ENCODE measurements at regions not wholly inside any gene's neighbourhood (a gene's known extent, or its start where the extent isn't known, plus 50 kb on each side); places are given as distances from the start of the nearest gene placed in this dataset.

DNA sequence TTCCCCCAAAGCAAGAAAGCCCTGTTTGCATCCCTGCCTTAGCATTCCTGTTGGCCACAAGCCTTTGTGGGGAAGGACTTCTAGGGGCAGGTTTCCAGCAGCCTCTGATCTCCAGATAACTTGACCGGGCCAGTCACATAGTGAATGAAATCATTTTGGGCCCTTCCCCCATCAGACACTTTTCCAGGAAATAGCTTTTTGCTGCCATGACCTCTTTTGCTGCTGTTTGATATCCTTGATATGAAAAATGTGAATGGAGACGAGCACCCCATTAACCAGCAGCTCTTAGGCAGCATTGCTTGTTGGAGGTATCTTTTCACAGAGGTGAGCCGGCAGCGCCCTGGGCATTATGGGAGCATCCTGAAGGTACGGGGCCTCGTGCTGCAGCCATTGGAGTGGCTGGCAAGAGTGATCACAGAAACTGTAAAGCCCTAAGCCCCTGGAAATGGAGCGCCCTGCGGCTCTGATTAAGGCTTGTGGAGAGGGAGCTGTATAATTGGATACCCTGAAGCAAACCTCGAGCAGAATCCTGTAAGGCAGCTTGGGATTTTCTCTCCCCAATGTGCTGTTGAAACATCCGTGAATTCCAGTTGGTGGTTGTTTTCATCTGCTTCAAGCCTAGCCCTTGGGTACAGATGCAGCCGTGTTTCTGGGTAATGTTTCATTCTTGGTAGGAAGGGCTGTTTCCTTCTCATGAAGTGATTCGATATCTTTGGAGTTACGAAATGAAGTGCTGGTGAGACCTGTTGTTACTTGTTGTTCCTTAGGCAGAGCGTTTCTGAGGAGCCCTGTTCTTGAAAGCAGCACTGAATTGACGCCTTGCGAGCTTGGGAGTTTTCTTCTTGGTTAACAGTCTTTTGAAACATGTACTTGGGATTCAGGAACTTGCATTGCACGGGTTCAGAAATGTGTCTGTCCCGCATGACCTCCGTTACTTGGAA lies 179.0 kb downstream of the PTEN start:
- no peak for DNase-seq (ENCODE audit: low read depth in 1 of 2, low spot score in 2 of 2)
- Histone ChIP-seq H3K9me3 (replicated peaks) (no peaks in the 10 kb centered on the region), H3K4me3 (no peak overlapping the region), H3K36me3 (no peaks in the 10 kb centered on the region), H3K27me3 (replicated peaks) (no peaks in the 10 kb centered on the region), H3K4me1 (replicated peaks) (peaks cover 9% of the 10 kb centered on the region; the same call in 1 of the 2 replicates), H3K27ac (no peak overlapping the region)

DNA sequence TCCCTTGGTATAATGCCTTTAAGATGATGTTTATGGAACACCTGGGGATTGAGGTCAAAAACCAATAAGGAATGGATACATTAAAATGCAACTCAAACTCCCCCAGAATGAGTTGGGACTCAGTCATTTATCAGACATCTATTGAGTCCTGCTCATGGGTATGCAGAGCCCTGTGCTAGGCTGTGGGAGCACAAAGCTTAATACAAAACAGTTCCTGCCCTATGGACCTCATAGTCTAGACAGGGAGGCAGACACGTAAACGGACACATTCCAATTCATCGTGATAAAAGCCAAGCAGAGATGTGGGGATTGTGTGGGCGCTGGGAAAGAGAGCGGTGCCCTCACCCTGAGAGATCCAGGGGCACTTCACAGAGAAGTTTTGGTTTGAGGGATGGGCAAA lies 181.7 kb downstream of the PTEN start:
- Histone ChIP-seq H3K27ac (no peak overlapping the region), H3K4me3 (no peak overlapping the region)
- DNase-seq (ENCODE audit: low read depth in 1 of 2, low spot score in 2 of 2) = no peak

DNA sequence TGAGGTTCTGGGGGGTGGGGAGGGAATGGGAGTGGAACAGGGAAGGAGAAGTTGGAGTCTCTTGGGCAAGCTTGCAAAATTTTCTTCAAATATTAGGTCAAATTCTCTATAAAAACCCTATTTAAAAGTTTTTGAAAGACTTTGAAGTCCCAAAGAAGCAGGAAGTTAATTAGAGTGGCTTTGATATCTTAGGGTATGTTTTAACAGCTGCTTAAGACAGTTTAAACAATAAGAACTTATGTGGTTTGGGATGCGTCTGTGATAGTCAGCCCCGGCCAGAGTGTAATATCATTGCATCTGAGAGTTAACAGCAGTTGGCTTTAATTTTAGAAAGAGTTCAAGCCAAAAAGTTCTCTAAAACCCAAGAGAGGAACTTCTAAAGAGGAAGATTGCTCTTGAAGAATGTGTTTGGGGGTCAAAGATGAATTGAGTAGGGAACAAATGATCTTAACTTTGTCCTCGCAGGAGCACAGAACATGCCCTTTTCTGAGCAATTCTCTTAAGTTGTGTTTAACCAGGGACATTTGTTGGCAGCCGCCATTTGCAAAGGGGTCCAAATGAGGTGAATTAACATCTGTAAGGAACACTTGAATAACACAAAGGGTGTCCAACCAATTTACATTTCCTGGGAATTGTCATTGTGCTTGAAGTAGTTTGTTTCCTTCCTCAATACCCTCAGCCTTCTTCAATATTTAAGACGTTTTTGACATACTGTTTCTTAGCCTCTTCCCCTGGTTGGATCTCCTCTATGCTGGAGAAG lies 182.4 kb downstream of the PTEN start:
- no peak for DNase-seq (ENCODE audit: low read depth in 1 of 2, low spot score in 2 of 2)
- Histone ChIP-seq H3K9me3 (replicated peaks) (no peaks in the 10 kb centered on the region), H3K36me3 (no peaks in the 10 kb centered on the region), H3K27ac (no peak overlapping the region), H3K27me3 (replicated peaks) (no peaks in the 10 kb centered on the region), H3K4me3 (no peak overlapping the region), H3K4me1 (replicated peaks) (no peaks in the 10 kb centered on the region)

More for the DNA sequence above, 181.7 kb downstream of the PTEN start:
- Histone ChIP-seq H3K36me3 (no peaks in the 10 kb centered on the region), H3K9me3 (replicated peaks) (no peaks in the 10 kb centered on the region), H3K27me3 (replicated peaks) (no peaks in the 10 kb centered on the region), H3K4me1 (replicated peaks) (no peaks in the 10 kb centered on the region; the same call in 1 of the 2 replicates)

DNA sequence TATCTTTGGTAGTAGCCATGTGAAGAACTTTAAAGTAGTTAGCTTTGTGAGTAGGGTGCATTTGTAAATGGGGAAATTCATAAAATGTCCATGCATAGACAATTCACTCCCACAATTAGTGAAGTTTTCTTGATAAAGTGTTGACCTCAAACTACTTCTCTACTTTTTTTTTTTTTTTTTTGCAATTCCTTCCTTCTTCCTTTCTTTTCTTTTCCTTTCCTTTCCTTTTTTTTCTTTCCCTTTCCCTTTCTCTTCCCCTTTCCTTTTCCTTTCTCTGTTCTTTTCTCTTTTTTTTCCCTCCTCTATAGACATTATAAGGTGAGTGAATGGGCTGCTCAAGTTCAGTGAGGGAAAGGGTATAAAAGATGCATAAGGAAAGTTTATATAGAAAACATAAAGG lies 184.2 kb downstream of the PTEN start:
- H3K4me3 ChIP-seq = no peak overlapping the region
- no peak for DNase-seq (ENCODE audit: low read depth in 1 of 2, low spot score in 2 of 2)
- no peaks in the 10 kb centered on the region for H3K9me3 ChIP-seq (replicated peaks)
- H3K36me3 ChIP-seq = no peaks in the 10 kb centered on the region
- no peaks in the 10 kb centered on the region for H3K27me3 ChIP-seq (replicated peaks)
- H3K27ac ChIP-seq = no peak overlapping the region
- no peaks in the 10 kb centered on the region for H3K4me1 ChIP-seq (replicated peaks)

DNA sequence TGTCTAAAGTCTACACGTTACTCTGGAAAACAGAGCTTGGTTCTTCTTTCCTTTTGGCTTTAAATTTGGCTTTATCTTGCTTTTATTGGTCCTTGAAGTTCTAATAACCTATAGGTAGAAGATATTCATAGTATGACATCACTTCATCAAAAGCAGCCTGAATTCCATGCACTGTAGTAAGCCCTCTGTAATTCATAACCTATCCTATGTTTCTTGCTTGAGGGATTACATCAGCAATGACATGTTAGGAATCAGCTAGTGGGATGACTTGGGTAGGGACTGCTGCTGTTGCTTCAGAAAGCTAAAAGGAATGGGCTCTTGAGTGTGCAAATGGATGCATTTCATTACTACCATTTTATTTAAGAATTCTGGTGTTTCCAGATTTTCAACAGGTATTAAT lies 184.9 kb downstream of the PTEN start:
- Histone ChIP-seq H3K4me3 (no peak overlapping the region), H3K36me3 (no peaks in the 10 kb centered on the region), H3K27ac (no peak overlapping the region), H3K9me3 (replicated peaks) (no peaks in the 10 kb centered on the region), H3K27me3 (replicated peaks) (no peaks in the 10 kb centered on the region), H3K4me1 (replicated peaks) (no peaks in the 10 kb centered on the region)
- DNase-seq (ENCODE audit: low read depth in 1 of 2, low spot score in 2 of 2) = no peak

DNA sequence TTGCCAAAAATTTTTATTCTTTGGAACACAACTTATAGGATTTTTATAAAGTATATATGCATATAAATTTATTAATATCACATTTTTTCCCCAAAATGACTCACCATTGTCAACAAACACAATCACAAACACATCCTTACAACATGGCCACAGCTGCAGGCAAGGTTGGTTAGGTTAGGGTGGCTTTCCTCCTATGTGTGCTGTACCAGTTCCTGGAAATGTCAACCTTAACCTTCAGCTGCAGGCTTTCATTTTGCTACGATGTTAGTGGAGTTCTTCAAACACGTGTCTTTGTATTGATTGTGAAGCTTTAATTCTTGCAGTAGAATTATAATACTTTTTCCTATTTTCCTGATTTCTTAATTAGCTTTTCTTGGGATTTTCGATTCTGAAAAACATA lies 185.8 kb downstream of the PTEN start:
- Histone ChIP-seq H3K36me3 (no peaks in the 10 kb centered on the region), H3K27me3 (replicated peaks) (no peaks in the 10 kb centered on the region), H3K4me3 (no peak overlapping the region), H3K4me1 (replicated peaks) (no peaks in the 10 kb centered on the region), H3K27ac (no peak overlapping the region), H3K9me3 (replicated peaks) (no peaks in the 10 kb centered on the region)
- DNase-seq (ENCODE audit: low read depth in 1 of 2, low spot score in 2 of 2) = no peak

DNA sequence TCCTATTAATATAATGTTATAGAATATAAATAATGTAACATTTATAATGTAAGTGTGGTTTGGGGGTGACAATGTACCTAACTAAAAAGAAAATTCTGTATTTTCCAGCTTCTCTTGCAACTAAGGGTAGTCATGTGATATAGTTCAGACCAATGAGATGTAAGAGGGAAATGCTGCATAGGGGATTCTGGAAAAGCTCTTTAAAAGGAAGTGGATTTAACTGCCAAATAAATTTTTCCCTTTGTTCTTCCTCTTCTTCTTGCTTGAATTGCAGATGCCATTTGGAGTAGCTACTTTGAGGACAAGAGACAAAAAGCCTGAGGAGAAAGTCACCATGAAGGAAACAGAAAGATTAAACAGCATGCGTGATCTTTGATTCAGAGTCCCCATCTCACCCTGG lies 194.3 kb downstream of the PTEN start:
- Histone ChIP-seq H3K4me1 (replicated peaks) (peaks cover 8% of the 10 kb centered on the region), H3K9me3 (replicated peaks) (no peaks in the 10 kb centered on the region; the same call in 1 of the 2 replicates), H3K4me3 (no peak overlapping the region), H3K36me3 (no peaks in the 10 kb centered on the region), H3K27me3 (replicated peaks) (no peaks in the 10 kb centered on the region), H3K27ac (no peak overlapping the region)
- no peak for DNase-seq (ENCODE audit: low read depth in 1 of 2, low spot score in 2 of 2)

DNA sequence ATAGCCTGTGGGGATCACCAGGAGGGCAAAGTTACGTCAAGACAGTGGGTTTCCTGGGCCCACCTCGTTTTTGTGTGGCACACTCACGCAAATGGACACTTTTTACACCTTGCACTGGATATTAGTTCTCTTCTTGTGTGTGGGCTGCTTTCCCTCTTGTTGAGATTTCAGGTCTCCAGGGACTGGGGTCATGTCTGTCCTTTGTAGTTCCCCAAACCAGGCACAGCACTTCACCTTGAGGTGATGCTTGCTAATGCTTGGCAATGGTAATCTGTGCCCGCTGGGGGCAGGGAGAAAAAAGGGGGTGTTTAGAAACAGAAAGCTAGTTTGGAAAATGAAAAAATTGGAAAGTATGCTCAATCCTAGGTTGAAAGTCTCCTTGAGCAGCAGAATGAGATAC lies 195.3 kb downstream of the PTEN start:
- Histone ChIP-seq H3K9me3 (replicated peaks) (no peaks in the 10 kb centered on the region; the same call in 1 of the 2 replicates), H3K4me3 (no peak overlapping the region), H3K4me1 (replicated peaks) (peaks cover 19% of the 10 kb centered on the region), H3K27ac (no peak overlapping the region), H3K36me3 (no peaks in the 10 kb centered on the region), H3K27me3 (replicated peaks) (no peaks in the 10 kb centered on the region)
- DNase-seq (ENCODE audit: low read depth in 1 of 2, low spot score in 2 of 2) = no peak

DNA sequence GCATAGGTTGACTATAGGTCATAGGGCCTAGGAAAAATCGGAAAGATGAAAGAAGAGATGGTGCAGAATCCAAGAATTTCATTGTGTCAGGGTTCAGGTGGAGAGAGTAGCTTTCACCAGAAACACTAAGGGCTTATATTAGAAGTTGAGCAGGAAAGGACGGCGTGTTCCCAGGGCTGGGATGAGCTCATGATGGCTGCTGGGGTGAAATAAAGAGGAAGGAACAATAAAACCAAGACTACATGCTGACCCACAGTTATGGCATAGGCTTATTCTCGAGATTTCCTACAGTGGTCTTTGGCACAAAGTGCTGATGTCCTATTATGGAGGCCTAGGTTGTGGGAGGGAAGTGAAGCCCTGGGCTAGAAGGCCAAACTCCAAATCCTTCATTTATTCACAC lies 195.8 kb downstream of the PTEN start:
- Histone ChIP-seq H3K27me3 (replicated peaks) (no peaks in the 10 kb centered on the region), H3K9me3 (replicated peaks) (no peaks in the 10 kb centered on the region; the same call in 1 of the 2 replicates), H3K27ac (no peak overlapping the region), H3K4me1 (replicated peaks) (peaks cover 19% of the 10 kb centered on the region), H3K36me3 (no peaks in the 10 kb centered on the region), H3K4me3 (no peak overlapping the region)
- DNase-seq (ENCODE audit: low read depth in 1 of 2, low spot score in 2 of 2) = no peak

DNA sequence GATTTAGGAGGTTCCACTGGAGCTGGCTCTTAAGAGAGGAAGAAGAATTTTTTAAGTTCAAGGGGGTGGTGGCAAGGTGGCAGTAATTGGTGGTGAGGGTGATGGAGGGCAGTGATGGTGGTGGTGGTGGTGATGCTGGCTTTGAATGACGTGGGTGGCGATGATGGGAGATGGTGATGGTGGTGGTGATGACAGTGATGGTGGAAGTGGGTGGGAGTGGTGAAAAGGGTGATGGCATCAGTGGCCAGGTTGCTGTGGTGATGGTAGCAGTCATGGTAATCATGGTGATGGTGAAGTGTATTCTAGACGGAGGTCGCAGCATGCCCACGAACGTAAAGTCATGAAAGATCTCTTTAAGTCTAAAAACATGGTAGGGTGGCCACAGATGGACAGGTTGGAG lies 197.3 kb downstream of the PTEN start:
- DNase-seq (ENCODE audit: low read depth in 1 of 2, low spot score in 2 of 2) = no peak
- H3K4me3 ChIP-seq = no peak overlapping the region

DNA sequence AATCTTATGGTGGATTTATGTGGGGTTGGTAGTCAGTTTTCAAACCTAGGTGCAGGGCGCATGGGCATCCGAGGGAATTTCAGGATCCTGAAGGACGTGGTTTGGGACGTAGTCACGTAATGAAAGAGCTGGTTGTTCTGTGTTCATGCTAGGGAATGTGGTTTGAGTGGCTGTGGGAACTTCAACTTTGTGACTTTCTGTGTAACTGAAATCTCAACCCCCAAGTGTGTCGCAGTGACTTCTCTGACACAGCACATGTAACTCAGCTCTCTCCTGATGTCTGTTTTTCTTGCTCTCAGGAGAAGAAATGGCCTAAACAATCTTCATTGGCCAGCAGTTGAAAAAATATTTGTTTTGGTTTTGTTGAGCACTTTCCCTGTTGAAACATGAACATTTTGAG lies 199.0 kb downstream of the PTEN start:
- H3K27ac ChIP-seq = peak overlapping the region; percentile 90
- DNase-seq (ENCODE audit: low read depth in 1 of 2, low spot score in 2 of 2) = peak in 1 of 2 experiments; percentile 43
- peaks cover 19% of the 10 kb centered on the region for H3K4me1 ChIP-seq (replicated peaks)
- no peaks in the 10 kb centered on the region for H3K27me3 ChIP-seq (replicated peaks)
- no peaks in the 10 kb centered on the region for H3K36me3 ChIP-seq
- H3K9me3 ChIP-seq (replicated peaks) = no peaks in the 10 kb centered on the region; the same call in 1 of the 2 replicates
- no peak overlapping the region for H3K4me3 ChIP-seq

More for the DNA sequence above, 197.3 kb downstream of the PTEN start:
- Histone ChIP-seq H3K9me3 (replicated peaks) (no peaks in the 10 kb centered on the region; the same call in 1 of the 2 replicates), H3K27ac (no peak overlapping the region), H3K4me1 (replicated peaks) (peaks cover 19% of the 10 kb centered on the region), H3K36me3 (no peaks in the 10 kb centered on the region), H3K27me3 (replicated peaks) (no peaks in the 10 kb centered on the region)

DNA sequence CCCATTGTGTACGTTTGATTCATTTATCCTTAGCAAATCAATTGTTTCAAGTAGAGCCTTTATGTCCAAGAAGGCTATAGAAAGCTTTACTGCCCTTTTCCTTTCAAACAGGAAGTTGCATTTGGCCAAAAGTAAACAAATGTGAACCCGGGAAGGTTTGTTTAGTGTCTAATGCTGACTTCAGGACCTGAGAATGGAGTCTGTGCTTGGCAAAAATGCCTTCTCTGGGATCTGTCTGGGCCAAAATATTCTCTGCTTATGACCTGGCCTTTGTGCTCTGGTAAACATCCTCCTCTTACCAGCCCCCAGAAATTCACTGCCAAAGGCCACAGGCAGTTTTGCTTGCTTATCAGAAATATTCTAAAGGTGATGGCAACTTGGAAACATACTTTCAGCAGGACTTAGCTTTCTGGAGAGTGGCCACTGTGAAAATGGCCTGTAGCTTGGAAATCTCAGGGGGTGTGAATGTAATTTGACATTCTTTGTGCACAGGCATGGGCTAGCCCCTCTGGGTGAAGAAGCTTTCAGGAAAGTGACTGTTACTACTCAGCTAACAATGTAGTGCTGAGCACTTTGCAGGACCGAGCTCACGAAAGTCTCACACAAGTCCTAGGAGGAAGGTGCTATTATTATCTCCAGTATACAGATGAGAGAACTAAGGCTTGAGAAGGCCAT lies 199.5 kb downstream of the PTEN start:
- Histone ChIP-seq H3K27me3 (replicated peaks) (no peaks in the 10 kb centered on the region), H3K4me1 (replicated peaks) (peaks cover 19% of the 10 kb centered on the region), H3K27ac (peak overlapping the region; percentile 90), H3K9me3 (replicated peaks) (no peaks in the 10 kb centered on the region; the same call in 1 of the 2 replicates), H3K36me3 (no peaks in the 10 kb centered on the region), H3K4me3 (no peak overlapping the region)
- DNase-seq (ENCODE audit: low read depth in 1 of 2, low spot score in 2 of 2) = peak; percentile 64 to 88

DNA sequence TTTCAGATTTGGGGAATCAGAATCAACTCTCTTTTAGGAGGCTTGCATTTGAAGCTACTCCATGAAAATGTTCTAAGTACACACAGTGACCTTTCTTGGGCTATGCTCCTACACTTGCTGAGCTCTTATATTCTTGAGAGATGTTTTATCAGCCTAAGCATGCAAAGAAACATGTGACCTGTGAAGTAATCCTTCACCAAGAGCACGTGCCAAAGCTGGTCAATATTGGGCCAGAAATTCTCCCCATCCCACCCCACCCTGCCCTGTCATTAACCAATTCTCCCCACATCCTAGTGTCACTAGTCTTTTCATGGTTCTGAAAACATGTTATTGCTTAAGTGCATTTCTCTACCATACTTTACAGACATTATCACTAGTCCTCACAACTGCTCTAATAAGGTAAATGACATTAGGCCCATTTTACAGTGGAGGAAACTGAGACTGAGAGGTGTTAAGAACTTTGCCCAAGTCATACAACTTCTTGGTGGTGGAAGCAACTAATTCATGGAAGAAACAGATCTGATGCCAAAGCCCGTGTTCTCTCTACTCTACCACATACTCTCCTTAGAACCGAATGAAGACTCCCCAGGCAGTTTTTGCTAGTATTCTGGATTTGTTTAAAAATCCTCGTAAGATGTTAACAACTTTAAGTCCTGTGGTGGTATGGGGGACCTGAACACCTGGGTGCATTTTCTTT lies 200.6 kb downstream of the PTEN start:
- Histone ChIP-seq H3K4me1 (replicated peaks) (peaks cover 19% of the 10 kb centered on the region), H3K27ac (peak overlapping the region; percentile 90), H3K27me3 (replicated peaks) (no peaks in the 10 kb centered on the region), H3K36me3 (no peaks in the 10 kb centered on the region), H3K9me3 (replicated peaks) (no peaks in the 10 kb centered on the region; the same call in 1 of the 2 replicates), H3K4me3 (no peak overlapping the region)
- DNase-seq (ENCODE audit: low read depth in 1 of 2, low spot score in 2 of 2) = no peak
